IMR-90 (cell line): ENCODE measurements at regions not wholly inside any gene's neighbourhood (a gene's known extent, or its start where the extent isn't known, plus 50 kb on each side); places are given as distances from the start of the nearest gene placed in this dataset.

ENCODE experiments used
- ATAC-seq: fragments of 200-7000 bp; cut with Tn5 transposase; 2 replicates; pipeline ENCODE4 v1.9.1; 2020; ENCODE audit warnings: low read depth, mild to moderate bottlenecking, moderate library complexity
- BruUV-seq: library from RNA; stranded (reverse); fragments of 400-500 nt; replicated peaks from 2 replicates; lab custom pipeline; 2021; lab: Mats Ljungman, UMichigan
- CTCF ChIA-PET: fragments of 300-600 bp; formaldehyde crosslinking; extraction: SDS; loops from one replicate; lab custom pipeline; 2021; ENCODE audit warnings: antibody characterized with exemption; lab: Yijun Ruan, JAX
- POLR2A ChIA-PET: fragments of 300-600 bp; sonication (Branson Sonifier 250); formaldehyde crosslinking; loops from one replicate; lab custom pipeline; 2022; ENCODE audit warnings: antibody characterized with exemption; ENCODE audit not compliant: unreplicated experiment; lab: Charles Lee
- DNase-seq: peaks from one replicate; pipeline ENCODE4 v3.0.0; 2013
- H2AFZ ChIP-seq: replicated peaks from 2 replicates; pipeline ENCODE3; 2013; ENCODE audit warnings: low read length, mild to moderate bottlenecking; ENCODE audit not compliant: poor library complexity
- H2AK5ac ChIP-seq: 2 replicates; pipeline ENCODE4 v1.6.1; 2013; ENCODE audit warnings: low read depth, low read length, inconsistent platforms
- H2AK9ac ChIP-seq: replicated peaks from 2 replicates; pipeline ENCODE3; 2013; ENCODE audit warnings: mild to moderate bottlenecking, low read depth, low read length, moderate library complexity; ENCODE audit not compliant: poor library complexity
- H2BK120ac ChIP-seq: 2 replicates; pipeline ENCODE4 v1.6.1; 2013; ENCODE audit warnings: low read depth, low read length, inconsistent platforms
- H2BK15ac ChIP-seq: 3 replicates; pipeline ENCODE4 v1.6.1; 2013; ENCODE audit warnings: low read depth, low read length, inconsistent platforms
- H2BK20ac ChIP-seq: 2 replicates; pipeline ENCODE4 v1.6.1; 2013; ENCODE audit warnings: low read depth, mild to moderate bottlenecking, inconsistent platforms, low read length, moderate library complexity
- H2BK5ac ChIP-seq: 2 replicates; pipeline ENCODE4 v1.6.1; 2013; ENCODE audit warnings: mild to moderate bottlenecking, low read depth, low read length, inconsistent platforms; ENCODE audit not compliant: poor library complexity, severe bottlenecking
- H3K14ac ChIP-seq: replicated peaks from 2 replicates; pipeline ENCODE4 v1.6.1; 2013; ENCODE audit warnings: low read depth, low read length, inconsistent platforms
- H3K18ac ChIP-seq: 2 replicates; pipeline ENCODE4 v1.6.1; 2013; ENCODE audit warnings: low read depth, low read length, control low read depth
- H3K23ac ChIP-seq: 2 replicates; pipeline ENCODE4 v1.6.1; 2013; ENCODE audit warnings: low read depth, low read length, inconsistent platforms
- H3K27ac ChIP-seq: 2 replicates; pipeline ENCODE4 v1.5.1; 2013; ENCODE audit warnings: mild to moderate bottlenecking, control low read depth, low read length; ENCODE audit not compliant: insufficient read depth
- H3K27me3 ChIP-seq: 2 replicates; pipeline ENCODE4 v1.6.1; 2013; ENCODE audit warnings: low read length; ENCODE audit not compliant: control insufficient read depth, insufficient read depth
- H3K36me3 ChIP-seq: 2 replicates; pipeline ENCODE4 v1.6.1; 2013; ENCODE audit warnings: low read length, mixed read lengths; ENCODE audit not compliant: control insufficient read depth, insufficient read depth
- H3K4ac ChIP-seq: 2 replicates; pipeline ENCODE4 v1.6.1; 2013; ENCODE audit warnings: low read depth, low read length, inconsistent platforms
- H3K4me1 ChIP-seq: 2 replicates; pipeline ENCODE4 v1.6.1; 2013; ENCODE audit warnings: low read length, mixed read lengths; ENCODE audit not compliant: control insufficient read depth, insufficient read depth
- H3K4me2 ChIP-seq: 2 replicates; pipeline ENCODE4 v1.6.1; 2013; ENCODE audit warnings: low read depth, mild to moderate bottlenecking, control low read depth, low read length, moderate library complexity
- H3K4me3 ChIP-seq: 2 replicates; pipeline ENCODE4 v1.5.1; 2013; ENCODE audit warnings: low read depth, mild to moderate bottlenecking, control low read depth, low read length, moderate library complexity; ENCODE audit not compliant: insufficient read depth
- H3K56ac ChIP-seq: 2 replicates; pipeline ENCODE4 v1.6.1; 2013; ENCODE audit warnings: low read length, inconsistent platforms; ENCODE audit not compliant: insufficient read depth; ENCODE audit errors: extremely low read depth
- H3K79me1 ChIP-seq, 2 experiments: 2 replicates each; pipeline ENCODE4 v1.6.1; 2013; ENCODE audit warnings: low read length in 2 of 2, inconsistent platforms in 1 of 2, low read depth in 1 of 2
- H3K9ac ChIP-seq: 2 replicates; pipeline ENCODE4 v1.6.1; 2013; ENCODE audit warnings: low read depth, low read length, control low read depth
- H3K9me1 ChIP-seq: 2 replicates; pipeline ENCODE4 v1.6.1; 2013; ENCODE audit warnings: low read length, inconsistent platforms; ENCODE audit not compliant: insufficient read depth
- H3K9me3 ChIP-seq: 2 replicates; pipeline ENCODE4 v1.6.1; 2013; ENCODE audit warnings: low read length; ENCODE audit not compliant: control insufficient read depth, insufficient read depth
- H4K20me1 ChIP-seq: 2 replicates; pipeline ENCODE4 v1.6.1; 2013; ENCODE audit warnings: low read length, inconsistent platforms; ENCODE audit not compliant: insufficient read depth
- H4K5ac ChIP-seq: 2 replicates; pipeline ENCODE4 v1.6.1; 2013; ENCODE audit warnings: mild to moderate bottlenecking, low read depth, low read length, control low read depth
- H4K8ac ChIP-seq, 2 experiments: 2 replicates each; pipeline ENCODE4 v1.6.1; 2013; ENCODE audit warnings: low read depth in 2 of 2, low read length in 2 of 2, control low read depth in 1 of 2, inconsistent platforms in 1 of 2
- H4K91ac ChIP-seq: 2 replicates; pipeline ENCODE4 v1.6.1; 2013; ENCODE audit warnings: low read depth, low read length, inconsistent platforms; ENCODE audit not compliant: insufficient read depth
- BHLHE40 ChIP-seq: fragments of 150-350 bp; IDR thresholded peaks from 2 replicates; pipeline ENCODE4 v1.6.1; 2016; ENCODE audit warnings: mild to moderate bottlenecking, low read depth, low read length
- CEBPB ChIP-seq: IDR thresholded peaks from 2 replicates; pipeline ENCODE4 v1.6.1; 2012; ENCODE audit warnings: low read depth, low read length, improper control_type of control experiment
- CHD1 ChIP-seq: IDR thresholded peaks from 2 replicates; pipeline ENCODE4 v1.6.1; 2012; ENCODE audit warnings: low read depth, low read length, improper control_type of control experiment
- FOS ChIP-seq: fragments of 150-350 bp; IDR thresholded peaks from 2 replicates; pipeline ENCODE4 v1.6.1; 2016; ENCODE audit warnings: low read depth, low read length
- MAFK ChIP-seq: IDR thresholded peaks from 2 replicates; pipeline ENCODE4 v1.6.1; 2012; ENCODE audit warnings: low read depth, low read length, improper control_type of control experiment
- MAZ ChIP-seq: IDR thresholded peaks from 2 replicates; pipeline ENCODE4 v1.6.1; 2012; ENCODE audit warnings: low read depth, mild to moderate bottlenecking, low read length, improper control_type of control experiment, moderate library complexity, borderline replicate concordance
- MXI1 ChIP-seq: IDR thresholded peaks from 2 replicates; pipeline ENCODE4 v1.6.1; 2012; ENCODE audit warnings: low read depth, mild to moderate bottlenecking, low read length, moderate library complexity, borderline replicate concordance
- NFE2L2 ChIP-seq: fragments of 150-350 bp; IDR thresholded peaks from 2 replicates; pipeline ENCODE4 v1.6.1; 2016; ENCODE audit warnings: low read depth, mild to moderate bottlenecking, low read length
- POLR2A ChIP-seq: IDR thresholded peaks from 2 replicates; pipeline ENCODE4 v1.6.1; 2012; ENCODE audit warnings: mild to moderate bottlenecking, low read depth, low read length
- RAD21 ChIP-seq: IDR thresholded peaks from 2 replicates; pipeline ENCODE4 v1.6.1; 2012; ENCODE audit warnings: low read length, improper control_type of control experiment
- RCOR1 ChIP-seq: IDR thresholded peaks from 2 replicates; pipeline ENCODE4 v1.6.1; 2012; ENCODE audit warnings: mild to moderate bottlenecking, low read length, improper control_type of control experiment; ENCODE audit not compliant: insufficient replicate concordance
- RFX5 ChIP-seq: IDR thresholded peaks from 2 replicates; pipeline ENCODE4 v1.8.0; 2012; ENCODE audit warnings: low read depth, mild to moderate bottlenecking, low read length, moderate library complexity
- SMC3 ChIP-seq: fragments of 150-350 bp; IDR thresholded peaks from 2 replicates; pipeline ENCODE4 v1.6.1; 2016; ENCODE audit warnings: low read depth, mild to moderate bottlenecking, antibody characterized with exemption, low read length, moderate library complexity
- WGBS, 2 experiments: methylation state at CpG; one replicate each; pipeline versions ENCODE4 v1.1.5 to v1.1.7; 2013; ENCODE audit warnings: missing lambda C conversion rate in 2 of 2; ENCODE audit not compliant: insufficient read length in 1 of 2; ENCODE audit errors: extremely low coverage in 2 of 2; 5-methylcytosine and 5-hydroxymethylcytosine counted together
- dilution Hi-C: fragments of 300-500 bp; cut with HindIII; formaldehyde crosslinking; loops from one replicate; pipeline ENCODE4 v1.14.3; 2018; ENCODE audit warnings: low sequenced_read_pairs; ENCODE audit not compliant: unreplicated experiment
- in situ Hi-C: fragments of 300-500 bp; cut with MboI; formaldehyde crosslinking; loops from 3 replicates; pipeline ENCODE4 v1.14.3; 2019; ENCODE audit warnings: low sequenced_read_pairs, inconsistent platforms, mixed read lengths
- intact Hi-C: fragments of 100-400 bp; cut with micrococcal nuclease; formaldehyde crosslinking; loops from 2 replicates; pipeline ENCODE4 v1.10.0; 2022
- TF ChIP-seq, protein P1 (sequence below): conservative IDR thresholded peaks from 2 replicates; pipeline ENCODE4 v1.5.1; 2012; ENCODE audit warnings: mild to moderate bottlenecking, low read depth, low read length, improper control_type of control experiment
- TF ChIP-seq, protein P2 (sequence below): fragments of 150-350 bp; IDR thresholded peaks from 2 replicates; pipeline ENCODE4 v1.6.1; 2016; ENCODE audit warnings: low read depth, mild to moderate bottlenecking, low read length, moderate library complexity, borderline replicate concordance
- TF ChIP-seq, protein P3 (sequence below): fragments of 150-350 bp; IDR thresholded peaks from 2 replicates; pipeline ENCODE4 v1.6.1; 2017; ENCODE audit warnings: mild to moderate bottlenecking, antibody characterized with exemption, low read length, low read depth

- dilution Hi-C loops = no loop called here
- in situ Hi-C loops = no loop called here
Observed at GRCh38 chr2:138418453-138418852, 83.1 kb upstream of the SPOPL start.

More at GRCh38 chr2:138418453-138418852, 83.1 kb upstream of the SPOPL start:
- no peaks in the 10 kb centered on the region for H4K20me1 ChIP-seq
- no peaks in the 10 kb centered on the region for H3K79me1 ChIP-seq
- no peak overlapping the region for H3K4me3 ChIP-seq
- no peak overlapping the region for H3K18ac ChIP-seq
- H2BK5ac ChIP-seq = no peak overlapping the region
- no peak overlapping the region for H2AFZ ChIP-seq
- no peak overlapping the region for H3K4me2 ChIP-seq
- H3K9me1 ChIP-seq = no peaks in the 10 kb centered on the region
- no peak overlapping the region for H2BK20ac ChIP-seq
- no peak for DNase-seq
- no peak overlapping the region for H3K14ac ChIP-seq
- no peak overlapping the region for H2BK120ac ChIP-seq
- no peak overlapping the region for H3K23ac ChIP-seq
- no peak overlapping the region for H2AK9ac ChIP-seq
- H3K27me3 ChIP-seq = no peaks in the 10 kb centered on the region
- TF ChIP-seq MAFK = no peak
- TF ChIP-seq, protein P1, sequence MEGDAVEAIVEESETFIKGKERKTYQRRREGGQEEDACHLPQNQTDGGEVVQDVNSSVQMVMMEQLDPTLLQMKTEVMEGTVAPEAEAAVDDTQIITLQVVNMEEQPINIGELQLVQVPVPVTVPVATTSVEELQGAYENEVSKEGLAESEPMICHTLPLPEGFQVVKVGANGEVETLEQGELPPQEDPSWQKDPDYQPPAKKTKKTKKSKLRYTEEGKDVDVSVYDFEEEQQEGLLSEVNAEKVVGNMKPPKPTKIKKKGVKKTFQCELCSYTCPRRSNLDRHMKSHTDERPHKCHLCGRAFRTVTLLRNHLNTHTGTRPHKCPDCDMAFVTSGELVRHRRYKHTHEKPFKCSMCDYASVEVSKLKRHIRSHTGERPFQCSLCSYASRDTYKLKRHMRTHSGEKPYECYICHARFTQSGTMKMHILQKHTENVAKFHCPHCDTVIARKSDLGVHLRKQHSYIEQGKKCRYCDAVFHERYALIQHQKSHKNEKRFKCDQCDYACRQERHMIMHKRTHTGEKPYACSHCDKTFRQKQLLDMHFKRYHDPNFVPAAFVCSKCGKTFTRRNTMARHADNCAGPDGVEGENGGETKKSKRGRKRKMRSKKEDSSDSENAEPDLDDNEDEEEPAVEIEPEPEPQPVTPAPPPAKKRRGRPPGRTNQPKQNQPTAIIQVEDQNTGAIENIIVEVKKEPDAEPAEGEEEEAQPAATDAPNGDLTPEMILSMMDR = no peak
- TF ChIP-seq RCOR1 = no peak
- no peak for TF ChIP-seq MAZ
- no peak for TF ChIP-seq RAD21
- TF ChIP-seq CHD1 = no peak
- TF ChIP-seq, protein P2, sequence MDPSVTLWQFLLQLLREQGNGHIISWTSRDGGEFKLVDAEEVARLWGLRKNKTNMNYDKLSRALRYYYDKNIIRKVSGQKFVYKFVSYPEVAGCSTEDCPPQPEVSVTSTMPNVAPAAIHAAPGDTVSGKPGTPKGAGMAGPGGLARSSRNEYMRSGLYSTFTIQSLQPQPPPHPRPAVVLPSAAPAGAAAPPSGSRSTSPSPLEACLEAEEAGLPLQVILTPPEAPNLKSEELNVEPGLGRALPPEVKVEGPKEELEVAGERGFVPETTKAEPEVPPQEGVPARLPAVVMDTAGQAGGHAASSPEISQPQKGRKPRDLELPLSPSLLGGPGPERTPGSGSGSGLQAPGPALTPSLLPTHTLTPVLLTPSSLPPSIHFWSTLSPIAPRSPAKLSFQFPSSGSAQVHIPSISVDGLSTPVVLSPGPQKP = no peak
- TF ChIP-seq CEBPB = no peak
- no peak for TF ChIP-seq BHLHE40
- no peak for TF ChIP-seq NFE2L2
- no peak for TF ChIP-seq POLR2A
- TF ChIP-seq RFX5 = no peak
- TF ChIP-seq SMC3 = no peak
- no peak for TF ChIP-seq MXI1
- TF ChIP-seq, protein P3, sequence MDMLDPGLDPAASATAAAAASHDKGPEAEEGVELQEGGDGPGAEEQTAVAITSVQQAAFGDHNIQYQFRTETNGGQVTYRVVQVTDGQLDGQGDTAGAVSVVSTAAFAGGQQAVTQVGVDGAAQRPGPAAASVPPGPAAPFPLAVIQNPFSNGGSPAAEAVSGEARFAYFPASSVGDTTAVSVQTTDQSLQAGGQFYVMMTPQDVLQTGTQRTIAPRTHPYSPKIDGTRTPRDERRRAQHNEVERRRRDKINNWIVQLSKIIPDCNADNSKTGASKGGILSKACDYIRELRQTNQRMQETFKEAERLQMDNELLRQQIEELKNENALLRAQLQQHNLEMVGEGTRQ = no peak
- TF ChIP-seq FOS = no peak
- H3K9me3 ChIP-seq = no peaks in the 10 kb centered on the region
- H4K8ac ChIP-seq = no peak overlapping the region
- H3K56ac ChIP-seq = no peak overlapping the region
- no peak overlapping the region for H2AK5ac ChIP-seq
- no peak overlapping the region for H3K27ac ChIP-seq
- no peak overlapping the region for H4K91ac ChIP-seq
- no peak overlapping the region for H4K5ac ChIP-seq
- ATAC-seq = no peak
- no peak overlapping the region for H3K4ac ChIP-seq
- intact Hi-C loops = no loop called here
- CTCF ChIA-PET = no interaction called here
- no peak overlapping the region for H2BK15ac ChIP-seq
- no peaks in the 10 kb centered on the region; the same call in 1 of the 2 replicates for H3K4me1 ChIP-seq
- H3K9ac ChIP-seq = no peak overlapping the region
- no TSS peak for BruUV-seq
- no peaks in the 10 kb centered on the region for H3K36me3 ChIP-seq
- WGBS, 2 experiments = no CpG with 5 or more reads among the region's 2 CpGs
- POLR2A ChIA-PET = no interaction called here
